RWPE2 (cell line): ENCODE measurements at regions not wholly inside any gene's neighbourhood (a gene's known extent, or its start where the extent isn't known, plus 50 kb on each side); places are given as distances from the start of the nearest gene placed in this dataset.

Source experiments
- ATAC-seq: fragments of 200-7000 bp; cut with Tn5 transposase; 3 replicates; pipeline ENCODE4 v1.9.1; 2021; ENCODE audit warnings: low read depth
- DNase-seq: peaks from one replicate; pipeline ENCODE4 v3.0.0-alpha.2; 2020; ENCODE audit warnings: low spot score
- H3K27ac ChIP-seq: fragments of 450-650 bp; 2 replicates; pipeline ENCODE4 v1.5.1; 2017; ENCODE audit warnings: mild to moderate bottlenecking; ENCODE audit not compliant: poor library complexity, severe bottlenecking
- H3K27me3 ChIP-seq: fragments of 250-450 bp; sonication (Bioruptor Pico); 2 replicates; pipeline ENCODE4 v1.5.1; 2021; ENCODE audit warnings: mild to moderate bottlenecking, moderate library complexity; ENCODE audit not compliant: insufficient read depth, poor library complexity, severe bottlenecking
- H3K36me3 ChIP-seq: fragments of 250-450 bp; sonication (Bioruptor Pico); 2 replicates; pipeline ENCODE4 v1.5.1; 2020; ENCODE audit warnings: low read depth, mild to moderate bottlenecking, moderate library complexity
- H3K4me1 ChIP-seq: fragments of 250-450 bp; sonication (Bioruptor Pico); 2 replicates; pipeline ENCODE4 v1.5.1; 2021; ENCODE audit warnings: mild to moderate bottlenecking, moderate library complexity; ENCODE audit not compliant: insufficient read depth, poor library complexity, severe bottlenecking
- H3K4me3 ChIP-seq: fragments of 250-450 bp; sonication (Bioruptor Pico); 2 replicates; pipeline ENCODE4 v1.5.1; 2021; ENCODE audit warnings: mild to moderate bottlenecking, moderate library complexity; ENCODE audit not compliant: severe bottlenecking
- H3K9me3 ChIP-seq: fragments of 250-450 bp; sonication (Bioruptor Pico); 2 replicates; pipeline ENCODE4 v1.5.1; 2021; ENCODE audit warnings: mild to moderate bottlenecking, moderate library complexity; ENCODE audit not compliant: severe bottlenecking
- CTCF ChIP-seq: fragments of 450-650 bp; IDR thresholded peaks from one replicate; pipeline ENCODE4 v1.5.1; 2017; ENCODE audit warnings: mild to moderate bottlenecking, moderate library complexity; ENCODE audit not compliant: poor library complexity, severe bottlenecking

GRCh38 chr14:71737760-71738159 is 194.5 kb upstream of the RGS6 start:
- H3K36me3 ChIP-seq, result peaks cover 60% of the 10 kb centered on the region
- no peaks in the 10 kb centered on the region for H3K9me3 ChIP-seq
- H3K4me1 ChIP-seq, result peaks cover 11% of the 10 kb centered on the region
- H3K27ac ChIP-seq, result no peak overlapping the region
- DNase-seq (no peak), ATAC-seq (no peak)
- H3K4me3 ChIP-seq, result no peak overlapping the region
- no peak for TF ChIP-seq CTCF
- no peaks in the 10 kb centered on the region for H3K27me3 ChIP-seq

GRCh38 chr14:71739273-71739990 is 192.8 kb upstream of the RGS6 start:
- ATAC-seq (peak; percentile 86), DNase-seq (no peak)
- peak overlapping the region; percentile 33 for H3K27ac ChIP-seq
- no peak overlapping the region for H3K4me3 ChIP-seq
- H3K9me3 ChIP-seq, result no peaks in the 10 kb centered on the region
- TF ChIP-seq CTCF, result peak; percentile 22
- peaks cover 11% of the 10 kb centered on the region for H3K4me1 ChIP-seq
- H3K27me3 ChIP-seq, result no peaks in the 10 kb centered on the region
- peaks cover 46% of the 10 kb centered on the region for H3K36me3 ChIP-seq

- no peak overlapping the region for H3K4me3 ChIP-seq
- H3K9me3 ChIP-seq, result no peaks in the 10 kb centered on the region
- H3K27ac ChIP-seq, result no peak overlapping the region
- TF ChIP-seq CTCF, result no peak
- DNase-seq (no peak), ATAC-seq (no peak)
- peaks cover 11% of the 10 kb centered on the region for H3K4me1 ChIP-seq
- H3K36me3 ChIP-seq, result peaks cover 28% of the 10 kb centered on the region
- no peaks in the 10 kb centered on the region for H3K27me3 ChIP-seq
Observed at GRCh38 chr14:71741241-71741640, 191.0 kb upstream of the RGS6 start.

- peaks cover 11% of the 10 kb centered on the region for H3K4me1 ChIP-seq
- no peak overlapping the region for H3K4me3 ChIP-seq
- peaks cover 18% of the 10 kb centered on the region for H3K36me3 ChIP-seq
- H3K27me3 ChIP-seq, result no peaks in the 10 kb centered on the region
- no peak overlapping the region for H3K27ac ChIP-seq
- no peak for DNase-seq
- no peak for TF ChIP-seq CTCF
- H3K9me3 ChIP-seq, result no peaks in the 10 kb centered on the region
- no peak for ATAC-seq
Observed at GRCh38 chr14:71742485-71742884, 189.7 kb upstream of the RGS6 start.

- peaks cover 11% of the 10 kb centered on the region for H3K9me3 ChIP-seq
- no peak overlapping the region for H3K27ac ChIP-seq
- no peak overlapping the region for H3K4me3 ChIP-seq
- H3K4me1 ChIP-seq, result peaks cover under 1% of the 10 kb centered on the region
- ATAC-seq (no peak), DNase-seq (no peak)
- H3K27me3 ChIP-seq, result no peaks in the 10 kb centered on the region
- no peak for TF ChIP-seq CTCF
- H3K36me3 ChIP-seq, result no peaks in the 10 kb centered on the region
Observed at GRCh38 chr14:71745072-71745471, 187.2 kb upstream of the RGS6 start.
